ENCODE measurements at regions not wholly inside any gene's neighbourhood (a gene's known extent, or its start where the extent isn't known, plus 50 kb on each side); places are given as distances from the start of the nearest gene placed in this dataset.
"Not testable (repeated sequence)": the region's sequence is repeated elsewhere in the genome, so short reads cannot be mapped to it uniquely, and the experiment has no call there.

- no peak for DNase-seq
Observed at GRCh38 chr9:80796632-80797031, 892.7 kb downstream of the TLE1 start.

GRCh38 chr9:80794197-80794596 lies 895.1 kb downstream of the TLE1 start:
- no peak for DNase-seq

- DNase-seq, result no peak
Observed at GRCh38 chr9:80793706-80794105, 895.6 kb downstream of the TLE1 start.

GRCh38 chr9:80792726-80793125 lies 896.6 kb downstream of the TLE1 start:
- no peak for DNase-seq

GRCh38 chr9:80791836-80792235 lies 897.5 kb downstream of the TLE1 start:
- DNase-seq, result no peak

GRCh38 chr9:80790764-80791163 lies 898.6 kb downstream of the TLE1 start:
- no peak for DNase-seq

GRCh38 chr9:80789831-80790230 lies 899.5 kb downstream of the TLE1 start:
- no peak for DNase-seq

GRCh38 chr9:80787636-80788035 lies 901.7 kb downstream of the TLE1 start:
- no peak for DNase-seq

- DNase-seq, result no peak
Observed at GRCh38 chr9:80784647-80785046, 904.7 kb downstream of the TLE1 start.

- DNase-seq, result no peak
Observed at GRCh38 chr9:80775971-80776370, 913.4 kb downstream of the TLE1 start.

- no peak for DNase-seq
Observed at GRCh38 chr9:80775530-80775929, 913.8 kb downstream of the TLE1 start.

GRCh38 chr9:80771555-80772347 lies 917.6 kb downstream of the TLE1 start:
- no peak for DNase-seq

- DNase-seq, result no peak
Observed at GRCh38 chr9:80763536-80763935, 925.8 kb downstream of the TLE1 start.

GRCh38 chr9:80755586-80755985 lies 933.8 kb downstream of the TLE1 start:
- DNase-seq, result no peak

- not testable (repeated sequence) for DNase-seq
Observed at GRCh38 chr9:80747056-80747455, 942.3 kb downstream of the TLE1 start.

GRCh38 chr9:80732506-80732905 lies 956.8 kb downstream of the TLE1 start:
- no peak for DNase-seq

GRCh38 chr9:80720579-80720978 lies 968.8 kb downstream of the TLE1 start:
- no peak for DNase-seq

GRCh38 chr9:80707120-80707519 lies 982.2 kb downstream of the TLE1 start:
- DNase-seq, result no peak

- no peak for DNase-seq
Observed at GRCh38 chr9:80701061-80701460, 988.3 kb downstream of the TLE1 start.

GRCh38 chr9:80699511-80699998 lies 989.8 kb downstream of the TLE1 start:
- DNase-seq, result no peak

GRCh38 chr9:80698725-80699410 lies 990.5 kb downstream of the TLE1 start:
- DNase-seq, result no peak

- no peak for DNase-seq
Observed at GRCh38 chr9:80692751-80693150, 996.6 kb downstream of the TLE1 start.

GRCh38 chr9:80691229-80691628 lies 998.1 kb downstream of the TLE1 start:
- DNase-seq, result no peak

GRCh38 chr9:80690349-80690939 lies 998.9 kb downstream of the TLE1 start:
- no peak for DNase-seq
